WERI-Rb-1 (cell line): ENCODE measurements at regions not wholly inside any gene's neighbourhood (a gene's known extent, or its start where the extent isn't known, plus 50 kb on each side); places are given as distances from the start of the nearest gene placed in this dataset.

Source experiments
- DNase-seq: peaks from one replicate; pipeline ENCODE4 v3.0.0-alpha.2; 2020
- H3K27ac ChIP-seq: fragments of 250-450 bp; sonication (Bioruptor Pico); 2 replicates; pipeline ENCODE4 v1.5.1; 2020; ENCODE audit warnings: mild to moderate bottlenecking, moderate library complexity
- H3K27me3 ChIP-seq: fragments of 250-450 bp; sonication (Bioruptor Pico); 2 replicates; pipeline ENCODE4 v1.5.1; 2021; ENCODE audit warnings: mild to moderate bottlenecking, low read depth, moderate library complexity; ENCODE audit not compliant: insufficient read depth, severe bottlenecking
- H3K36me3 ChIP-seq: fragments of 250-450 bp; sonication (Bioruptor Pico); 2 replicates; pipeline ENCODE4 v1.5.1; 2020; ENCODE audit warnings: mild to moderate bottlenecking, moderate library complexity
- H3K4me3 ChIP-seq: 2 replicates; pipeline ENCODE4 v1.5.1; 2011; ENCODE audit warnings: low read depth, mild to moderate bottlenecking, control low read depth, low read length
- H3K9me3 ChIP-seq: fragments of 250-450 bp; sonication (Bioruptor Pico); 2 replicates; pipeline ENCODE4 v1.5.1; 2021; ENCODE audit warnings: mild to moderate bottlenecking, moderate library complexity; ENCODE audit not compliant: severe bottlenecking
- TF ChIP-seq, protein P1 (sequence below): IDR thresholded peaks from 2 replicates; pipeline ENCODE4 v1.5.1; 2011; ENCODE audit warnings: low read depth, mild to moderate bottlenecking, control low read depth, inconsistent platforms, low read length

DNA sequence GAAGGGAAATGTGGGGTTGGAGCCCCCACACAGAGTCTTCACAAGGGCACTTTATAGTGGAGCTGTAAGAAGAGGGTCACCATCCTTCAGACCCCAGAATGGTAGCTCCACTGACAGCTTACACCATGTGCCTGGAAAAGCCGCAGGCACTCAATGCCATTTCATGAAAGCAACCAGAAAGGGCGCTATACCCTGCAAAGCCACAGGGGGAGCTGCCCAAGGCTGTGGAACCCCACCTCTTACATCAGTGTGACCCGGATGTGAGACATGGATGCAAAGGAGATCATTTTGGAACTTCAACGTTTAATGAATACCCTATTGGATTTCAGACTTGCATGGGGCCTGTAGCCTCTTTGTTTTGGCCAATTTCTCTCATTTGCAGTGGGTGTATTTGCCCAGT, 694.7 kb downstream of the CBLN2 start:
- Histone ChIP-seq H3K27ac (no peak overlapping the region), H3K27me3 (no peaks in the 10 kb centered on the region), H3K4me3 (no peak overlapping the region), H3K9me3 (no peaks in the 10 kb centered on the region), H3K36me3 (no peaks in the 10 kb centered on the region)
- TF ChIP-seq, protein P1, sequence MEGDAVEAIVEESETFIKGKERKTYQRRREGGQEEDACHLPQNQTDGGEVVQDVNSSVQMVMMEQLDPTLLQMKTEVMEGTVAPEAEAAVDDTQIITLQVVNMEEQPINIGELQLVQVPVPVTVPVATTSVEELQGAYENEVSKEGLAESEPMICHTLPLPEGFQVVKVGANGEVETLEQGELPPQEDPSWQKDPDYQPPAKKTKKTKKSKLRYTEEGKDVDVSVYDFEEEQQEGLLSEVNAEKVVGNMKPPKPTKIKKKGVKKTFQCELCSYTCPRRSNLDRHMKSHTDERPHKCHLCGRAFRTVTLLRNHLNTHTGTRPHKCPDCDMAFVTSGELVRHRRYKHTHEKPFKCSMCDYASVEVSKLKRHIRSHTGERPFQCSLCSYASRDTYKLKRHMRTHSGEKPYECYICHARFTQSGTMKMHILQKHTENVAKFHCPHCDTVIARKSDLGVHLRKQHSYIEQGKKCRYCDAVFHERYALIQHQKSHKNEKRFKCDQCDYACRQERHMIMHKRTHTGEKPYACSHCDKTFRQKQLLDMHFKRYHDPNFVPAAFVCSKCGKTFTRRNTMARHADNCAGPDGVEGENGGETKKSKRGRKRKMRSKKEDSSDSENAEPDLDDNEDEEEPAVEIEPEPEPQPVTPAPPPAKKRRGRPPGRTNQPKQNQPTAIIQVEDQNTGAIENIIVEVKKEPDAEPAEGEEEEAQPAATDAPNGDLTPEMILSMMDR, result 0 out of 2 replicates have a peak, but pooled peaks have one; percentile 7
- DNase-seq, result no peak

DNA sequence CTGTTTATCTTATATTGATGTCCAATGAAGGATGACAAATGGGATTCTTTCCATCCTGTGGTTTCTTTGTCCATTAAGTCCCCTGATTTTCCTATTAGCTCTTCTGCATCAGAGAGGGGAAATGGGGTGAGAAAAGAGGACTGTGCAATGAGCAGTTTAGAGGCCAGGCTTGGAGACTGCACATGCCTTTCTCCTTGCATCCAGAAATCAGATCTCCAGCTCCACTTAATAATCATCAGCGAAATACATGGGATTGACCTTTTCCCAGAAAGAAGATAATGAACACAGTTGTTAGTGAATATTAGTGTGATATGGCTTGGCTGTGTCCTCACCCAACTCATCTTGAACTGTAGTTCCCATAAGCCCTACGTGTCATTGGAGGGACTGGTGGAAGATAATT, 697.4 kb downstream of the CBLN2 start:
- TF ChIP-seq, protein P1, result no peak
- DNase-seq, result no peak
- no peak overlapping the region for H3K27ac ChIP-seq
- H3K9me3 ChIP-seq, result no peaks in the 10 kb centered on the region
- H3K36me3 ChIP-seq, result no peaks in the 10 kb centered on the region
- H3K27me3 ChIP-seq, result no peaks in the 10 kb centered on the region
- H3K4me3 ChIP-seq, result no peak overlapping the region

- H3K4me3 ChIP-seq, result no peak overlapping the region
- no peak overlapping the region for H3K27ac ChIP-seq
- no peak for DNase-seq
- H3K36me3 ChIP-seq, result no peaks in the 10 kb centered on the region
- no peaks in the 10 kb centered on the region for H3K27me3 ChIP-seq
- TF ChIP-seq, protein P1, result no peak
- H3K9me3 ChIP-seq, result no peaks in the 10 kb centered on the region
These were observed 699.3 kb downstream of the CBLN2 start for GRCh38 chr18:71844814-71845213.

DNA sequence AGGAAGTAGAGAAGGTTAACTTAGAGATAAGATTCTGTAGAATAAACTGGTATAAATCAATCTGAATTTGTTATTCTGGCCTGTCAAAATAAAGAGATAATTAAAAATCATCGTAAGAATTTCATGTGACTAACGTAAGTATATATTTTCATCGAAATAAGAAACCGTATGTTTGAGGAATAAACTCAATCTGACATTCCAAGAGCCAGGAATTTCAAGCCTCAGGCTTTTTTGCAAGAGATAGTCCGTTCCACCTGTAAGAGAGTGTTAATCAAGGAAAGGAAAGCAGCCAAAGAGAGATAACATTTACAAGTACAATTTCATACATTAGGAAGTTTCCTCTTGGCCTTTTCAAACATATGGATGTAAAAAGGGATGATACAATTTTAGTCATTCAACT, 701.5 kb downstream of the CBLN2 start:
- DNase-seq, result no peak
- Histone ChIP-seq H3K27ac (no peak overlapping the region), H3K4me3 (no peak overlapping the region), H3K9me3 (no peaks in the 10 kb centered on the region), H3K36me3 (no peaks in the 10 kb centered on the region), H3K27me3 (no peaks in the 10 kb centered on the region)
- TF ChIP-seq, protein P1, result no peak

DNA sequence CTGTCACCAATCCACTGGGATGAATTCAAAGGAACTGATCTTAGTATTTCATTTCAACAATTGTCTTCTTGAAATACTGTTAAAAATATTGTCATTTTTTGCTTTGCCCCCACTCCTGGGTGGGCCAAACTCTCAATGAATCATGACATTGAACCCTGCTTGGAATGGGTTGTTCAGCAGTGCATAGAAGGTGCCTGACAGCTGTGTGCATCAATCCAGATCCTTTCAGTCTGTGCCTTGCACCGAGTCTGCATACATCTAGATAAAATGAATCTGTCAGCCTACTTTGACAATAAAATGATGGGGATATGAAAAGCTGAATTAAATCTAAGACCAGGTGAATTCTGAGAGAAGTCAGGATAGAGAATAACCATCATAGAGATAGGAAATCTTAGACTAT, 706.6 kb downstream of the CBLN2 start:
- Histone ChIP-seq H3K36me3 (no peaks in the 10 kb centered on the region), H3K4me3 (no peak overlapping the region), H3K9me3 (no peaks in the 10 kb centered on the region), H3K27me3 (no peaks in the 10 kb centered on the region), H3K27ac (no peak overlapping the region)
- DNase-seq, result no peak
- TF ChIP-seq, protein P1, result no peak

DNA sequence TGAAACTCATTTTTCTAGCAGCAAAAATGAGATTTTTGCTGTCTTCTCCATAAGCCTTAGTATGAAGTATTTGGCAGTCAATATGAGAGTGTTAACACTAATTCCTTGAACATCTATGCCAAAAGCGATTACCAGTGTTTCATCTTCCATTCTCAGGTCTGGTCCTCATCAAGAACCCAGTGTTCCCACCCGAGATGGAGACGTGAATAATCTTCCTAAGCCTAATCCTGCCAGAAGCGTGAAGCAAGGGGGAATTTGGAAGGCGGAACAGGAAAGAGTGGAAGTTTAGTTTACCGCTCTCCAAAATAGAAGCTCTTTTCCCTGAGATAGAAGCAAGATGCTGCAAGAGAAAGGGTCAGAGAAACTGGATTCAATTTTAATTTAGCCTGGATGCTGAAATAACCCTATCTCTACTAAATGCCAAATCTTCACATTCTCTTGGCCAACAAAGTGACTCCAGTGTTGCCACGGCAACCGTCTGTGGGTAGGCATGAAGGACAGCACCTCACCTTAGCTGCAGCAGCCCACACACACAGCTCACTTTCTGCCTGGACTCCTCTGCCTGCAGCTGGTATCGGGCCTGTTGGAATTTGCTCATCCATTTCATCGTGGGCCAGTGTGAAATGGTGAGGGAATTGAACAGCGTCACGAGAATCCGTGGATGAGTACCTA, 711.1 kb downstream of the CBLN2 start:
- TF ChIP-seq, protein P1, result no peak
- Histone ChIP-seq H3K36me3 (no peaks in the 10 kb centered on the region), H3K4me3 (no peak overlapping the region), H3K9me3 (no peaks in the 10 kb centered on the region), H3K27me3 (no peaks in the 10 kb centered on the region), H3K27ac (no peak overlapping the region)
- DNase-seq, result no peak
